ENCODE measurements at regions not wholly inside any gene's neighbourhood (a gene's known extent, or its start where the extent isn't known, plus 50 kb on each side); places are given as distances from the start of the nearest gene placed in this dataset.
A peak's percentile ranks its signal among the peaks of the same experiment; 100 is the strongest.

DNA sequence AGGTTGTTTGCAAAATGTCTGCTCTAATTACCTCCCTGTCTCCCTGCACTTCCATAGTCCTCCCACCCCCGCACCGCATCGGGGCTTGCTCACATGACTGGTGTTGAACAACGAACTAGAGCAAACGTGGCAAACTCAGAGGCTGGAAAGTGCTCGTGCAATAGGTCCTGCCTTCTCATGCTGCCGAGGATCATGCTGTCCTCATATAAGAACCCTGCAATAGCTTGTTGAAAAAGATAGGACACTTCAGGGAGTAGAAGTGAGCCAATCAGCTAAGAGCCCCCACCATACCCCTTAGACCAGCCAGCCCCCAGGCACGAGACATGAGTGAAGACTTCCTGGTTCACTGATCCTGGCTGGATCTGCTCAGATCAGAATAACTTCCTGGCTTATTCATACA is 219.2 kb downstream of the C6orf118 start:
- Mint-ChIP-seq H3K4me3 (no peak overlapping the region), H3K4me1 (no peaks in the 10 kb centered on the region), H3K27me3 (no peaks in the 10 kb centered on the region), H3K27ac (no peak overlapping the region), H3K9me3 (peaks cover 10% of the 10 kb centered on the region), H3K36me3 (ENCODE audit: low read depth) (no peaks in the 10 kb centered on the region)
- DNase-seq = no peak
- intact Hi-C loops (cut with micrococcal nuclease) = no loop called here

DNA sequence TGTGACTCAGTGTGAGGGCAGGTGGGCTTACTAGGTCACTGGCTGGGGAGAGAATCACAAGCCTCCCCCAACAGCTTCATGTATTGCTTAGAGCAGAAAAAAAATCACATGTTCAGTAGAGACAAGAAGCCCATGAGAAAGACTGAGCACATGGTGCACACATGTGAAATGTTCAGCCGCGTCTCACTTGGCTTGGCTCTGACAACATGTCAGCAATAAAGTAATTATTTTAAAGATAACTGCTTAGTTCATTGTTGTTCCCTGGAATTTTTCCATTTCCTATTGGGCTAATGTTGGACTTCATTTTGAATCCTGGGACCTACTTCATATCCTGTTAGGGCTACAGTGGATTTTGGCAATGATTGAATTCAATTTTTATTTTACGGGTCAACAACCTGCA is 222.6 kb downstream of the C6orf118 start:
- H3K4me3 Mint-ChIP-seq = no peak overlapping the region
- peaks cover 10% of the 10 kb centered on the region for H3K9me3 Mint-ChIP-seq
- intact Hi-C loops (cut with micrococcal nuclease) = no loop called here
- no peak overlapping the region for H3K27ac Mint-ChIP-seq
- DNase-seq = no peak
- no peaks in the 10 kb centered on the region for H3K27me3 Mint-ChIP-seq
- no peaks in the 10 kb centered on the region for H3K36me3 Mint-ChIP-seq (ENCODE audit: low read depth)
- H3K4me1 Mint-ChIP-seq = no peaks in the 10 kb centered on the region

DNA sequence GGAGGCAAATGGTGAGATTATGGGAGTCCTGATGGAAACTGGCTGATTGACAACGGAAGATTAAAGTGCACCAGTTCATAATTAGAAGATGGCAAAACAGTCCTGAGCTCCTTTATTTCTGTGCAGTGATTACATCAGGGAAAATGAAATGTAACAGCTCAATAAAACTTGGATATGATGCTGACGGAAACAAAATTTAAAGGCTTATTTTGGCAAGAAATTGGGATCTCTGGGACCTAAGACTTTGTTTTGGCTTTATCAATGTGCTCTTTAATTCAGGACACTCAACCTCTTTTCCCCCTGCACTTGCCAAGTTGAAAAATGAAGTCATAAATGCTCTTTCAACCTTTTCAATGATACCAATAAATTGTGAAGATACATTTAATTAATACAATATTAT is 226.8 kb downstream of the C6orf118 start:
- Mint-ChIP-seq H3K4me1 (no peaks in the 10 kb centered on the region), H3K36me3 (ENCODE audit: low read depth) (no peaks in the 10 kb centered on the region), H3K27ac (no peak overlapping the region), H3K27me3 (no peaks in the 10 kb centered on the region), H3K4me3 (no peak overlapping the region), H3K9me3 (peaks cover 7% of the 10 kb centered on the region)
- intact Hi-C loops (cut with micrococcal nuclease) = no loop called here
- DNase-seq = no peak

DNA sequence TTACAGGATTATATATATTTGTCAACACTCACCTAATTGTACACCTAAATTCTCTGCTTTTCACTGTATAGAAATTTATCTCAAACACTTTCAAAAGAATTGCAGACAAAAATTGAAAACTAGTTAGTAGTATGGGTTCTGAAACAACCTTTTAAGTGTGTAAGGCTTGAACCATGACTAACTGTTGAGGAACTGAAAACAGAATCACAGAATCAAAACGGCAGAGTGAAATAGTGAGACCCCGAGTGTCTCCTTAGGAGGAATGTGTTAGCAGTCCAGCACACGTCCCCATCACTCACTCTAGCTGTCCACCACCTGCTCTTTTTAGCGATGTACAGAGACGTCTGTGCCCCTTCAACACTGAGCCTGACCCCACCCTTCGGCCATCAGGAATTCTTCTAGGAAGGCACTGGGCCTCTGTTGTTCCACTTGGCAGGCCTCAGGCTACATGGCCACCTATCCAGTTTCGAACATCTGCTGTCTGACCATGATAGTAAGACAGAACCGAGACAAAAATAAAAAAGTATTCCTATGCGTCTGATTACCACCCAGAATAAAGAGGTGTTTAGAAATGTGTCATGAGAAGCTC is 227.4 kb downstream of the C6orf118 start:
- Mint-ChIP-seq H3K4me1 (no peaks in the 10 kb centered on the region), H3K27me3 (no peaks in the 10 kb centered on the region), H3K27ac (no peak overlapping the region), H3K36me3 (ENCODE audit: low read depth) (no peaks in the 10 kb centered on the region), H3K4me3 (no peak overlapping the region), H3K9me3 (peaks cover 4% of the 10 kb centered on the region)
- no peak for DNase-seq
- intact Hi-C loops (cut with micrococcal nuclease) = no loop called here

DNA sequence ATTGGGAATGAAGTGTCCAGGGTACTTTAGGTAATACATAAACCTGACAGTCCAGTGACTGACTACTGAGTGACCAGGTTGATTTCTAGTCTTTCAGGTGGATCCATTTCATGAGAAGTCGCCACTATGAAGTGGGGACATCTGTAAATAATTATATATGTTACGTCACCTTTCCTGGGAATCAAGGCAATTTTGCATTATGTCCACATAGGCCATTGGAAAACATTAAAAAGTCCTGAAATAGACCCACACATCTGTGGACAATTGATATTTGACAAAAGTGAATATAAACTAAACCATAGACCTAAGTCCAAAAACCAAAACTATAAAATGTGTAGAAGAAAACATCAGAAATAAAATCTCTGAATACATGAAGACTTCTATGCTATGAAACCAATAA is 231.5 kb downstream of the C6orf118 start:
- H3K27me3 Mint-ChIP-seq = no peaks in the 10 kb centered on the region
- H3K4me1 Mint-ChIP-seq = no peaks in the 10 kb centered on the region
- H3K9me3 Mint-ChIP-seq = no peaks in the 10 kb centered on the region
- H3K36me3 Mint-ChIP-seq (ENCODE audit: low read depth) = no peaks in the 10 kb centered on the region
- no peak for DNase-seq
- no peak overlapping the region for H3K27ac Mint-ChIP-seq
- no peak overlapping the region for H3K4me3 Mint-ChIP-seq
- intact Hi-C loops (cut with micrococcal nuclease) = no loop called here

DNA sequence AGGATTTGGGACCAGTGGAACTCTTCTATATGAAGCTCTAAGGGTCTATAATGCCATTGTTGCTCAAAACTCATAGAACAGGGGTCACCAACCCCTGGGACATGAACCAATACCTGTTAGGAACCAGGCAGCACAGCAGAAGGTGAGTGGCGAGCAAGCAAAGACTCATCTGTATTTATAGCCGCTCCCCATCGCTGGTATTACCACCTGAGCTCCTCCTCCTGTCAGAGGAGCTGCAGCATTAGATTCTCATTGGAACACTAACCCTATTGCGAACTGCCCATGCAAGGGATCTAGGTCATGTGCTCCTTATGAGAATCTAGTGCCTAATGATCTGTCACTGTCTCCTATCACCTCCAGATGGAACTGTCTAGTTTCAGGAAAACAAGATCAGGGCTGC is 237.5 kb downstream of the C6orf118 start:
- Mint-ChIP-seq H3K4me3 (no peak overlapping the region), H3K27ac (no peak overlapping the region), H3K27me3 (no peaks in the 10 kb centered on the region), H3K36me3 (ENCODE audit: low read depth) (no peaks in the 10 kb centered on the region), H3K4me1 (no peaks in the 10 kb centered on the region), H3K9me3 (peaks cover 3% of the 10 kb centered on the region)
- DNase-seq = no peak
- intact Hi-C loops (cut with micrococcal nuclease) = no loop called here

DNA sequence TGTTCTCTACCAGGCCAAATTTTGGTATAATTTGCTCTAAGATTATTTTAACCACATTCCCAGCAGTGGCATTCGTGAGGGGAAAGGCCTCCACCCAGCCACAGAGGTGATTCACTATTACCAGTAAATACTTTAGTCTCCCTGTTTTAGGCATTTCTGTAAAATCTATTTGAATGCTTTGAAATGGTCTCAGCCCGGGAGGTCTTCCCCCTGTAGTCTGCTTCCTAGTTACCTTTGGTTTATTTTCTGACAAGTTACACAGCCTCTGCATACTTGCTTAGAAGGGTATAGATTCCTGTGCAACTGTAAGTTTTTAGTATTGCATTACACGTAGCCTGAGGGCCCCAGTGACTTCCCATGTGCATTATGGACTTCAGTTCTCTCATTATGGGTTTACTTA is 248.7 kb downstream of the C6orf118 start:
- Mint-ChIP-seq H3K9me3 (peaks cover 17% of the 10 kb centered on the region), H3K4me1 (no peaks in the 10 kb centered on the region), H3K4me3 (no peak overlapping the region), H3K27me3 (no peaks in the 10 kb centered on the region), H3K27ac (no peak overlapping the region), H3K36me3 (ENCODE audit: low read depth) (no peaks in the 10 kb centered on the region)
- intact Hi-C loops (cut with micrococcal nuclease) = no loop called here
- no peak for DNase-seq

DNA sequence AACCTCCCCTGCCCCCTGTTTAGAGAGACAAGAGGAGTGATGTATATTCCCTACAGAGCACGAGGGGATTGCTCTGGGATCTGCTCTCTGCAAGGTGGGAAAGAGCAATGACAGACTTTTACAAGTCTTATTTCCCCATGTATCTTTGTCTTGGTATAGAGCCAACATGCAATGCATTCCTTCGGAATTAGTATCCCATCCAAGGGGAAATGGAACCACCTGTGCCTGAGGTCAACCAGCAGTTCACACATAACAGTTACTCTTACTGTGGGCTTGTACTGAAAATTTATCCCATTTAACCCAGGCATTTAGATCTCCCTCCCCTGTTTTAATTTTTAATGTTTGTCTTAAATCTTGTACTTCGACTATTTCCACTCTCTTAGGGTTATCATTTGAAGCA is 250.4 kb downstream of the C6orf118 start:
- no peak overlapping the region for H3K27ac Mint-ChIP-seq
- no peaks in the 10 kb centered on the region for H3K27me3 Mint-ChIP-seq
- no peaks in the 10 kb centered on the region for H3K36me3 Mint-ChIP-seq (ENCODE audit: low read depth)
- intact Hi-C loops (cut with micrococcal nuclease) = no loop called here
- DNase-seq = no peak
- no peak overlapping the region for H3K4me3 Mint-ChIP-seq
- no peaks in the 10 kb centered on the region for H3K4me1 Mint-ChIP-seq
- peaks cover 11% of the 10 kb centered on the region for H3K9me3 Mint-ChIP-seq

DNA sequence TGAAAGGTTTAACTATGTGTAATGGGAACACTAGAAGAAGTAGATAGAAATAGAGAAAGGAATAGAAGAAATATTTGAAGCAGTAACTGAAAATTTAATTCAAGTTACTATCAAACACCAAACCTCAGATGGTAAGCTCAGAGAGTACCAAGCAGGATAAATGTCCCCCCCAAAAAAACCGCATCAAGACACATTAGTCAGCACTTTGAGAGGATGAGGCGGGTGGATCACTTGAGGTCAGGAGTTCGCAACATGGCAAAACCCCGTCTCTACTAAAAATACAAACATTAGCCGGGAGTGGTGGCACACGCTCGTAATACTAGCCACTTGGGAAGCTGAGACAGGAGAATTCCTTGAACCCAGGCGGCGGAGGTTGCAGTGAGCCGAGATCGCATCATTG is 253.1 kb downstream of the C6orf118 start:
- H3K9me3 Mint-ChIP-seq = peaks cover 6% of the 10 kb centered on the region
- H3K27me3 Mint-ChIP-seq = no peaks in the 10 kb centered on the region
- intact Hi-C loops (cut with micrococcal nuclease) = no loop called here
- no peaks in the 10 kb centered on the region for H3K36me3 Mint-ChIP-seq (ENCODE audit: low read depth)
- H3K4me1 Mint-ChIP-seq = no peaks in the 10 kb centered on the region
- DNase-seq = no peak
- H3K27ac Mint-ChIP-seq = no peak overlapping the region
- no peak overlapping the region for H3K4me3 Mint-ChIP-seq

DNA sequence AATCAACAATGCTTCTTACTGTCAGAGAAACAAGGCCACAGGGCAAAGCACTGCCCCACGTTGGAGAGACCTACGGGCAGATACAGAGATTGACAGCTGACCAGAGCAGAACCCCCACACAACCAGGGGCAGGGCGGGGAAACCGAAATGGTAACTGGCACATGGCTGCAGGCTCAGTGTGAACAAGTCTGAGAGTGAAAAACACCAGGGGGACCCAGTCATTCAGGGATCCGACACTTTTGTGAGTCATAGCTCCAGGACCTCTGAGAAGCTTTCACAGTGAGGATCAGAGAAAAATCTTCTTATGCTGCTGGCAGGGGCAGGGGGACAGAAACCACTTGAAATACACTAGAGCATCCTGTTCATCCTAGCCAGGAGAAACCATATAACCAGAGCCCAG is 254.2 kb downstream of the C6orf118 start:
- no peak for DNase-seq
- Mint-ChIP-seq H3K36me3 (ENCODE audit: low read depth) (no peaks in the 10 kb centered on the region), H3K4me3 (no peak overlapping the region), H3K9me3 (peaks cover 6% of the 10 kb centered on the region), H3K4me1 (no peaks in the 10 kb centered on the region), H3K27me3 (no peaks in the 10 kb centered on the region), H3K27ac (no peak overlapping the region)
- intact Hi-C loops (cut with micrococcal nuclease) = no loop called here

DNA sequence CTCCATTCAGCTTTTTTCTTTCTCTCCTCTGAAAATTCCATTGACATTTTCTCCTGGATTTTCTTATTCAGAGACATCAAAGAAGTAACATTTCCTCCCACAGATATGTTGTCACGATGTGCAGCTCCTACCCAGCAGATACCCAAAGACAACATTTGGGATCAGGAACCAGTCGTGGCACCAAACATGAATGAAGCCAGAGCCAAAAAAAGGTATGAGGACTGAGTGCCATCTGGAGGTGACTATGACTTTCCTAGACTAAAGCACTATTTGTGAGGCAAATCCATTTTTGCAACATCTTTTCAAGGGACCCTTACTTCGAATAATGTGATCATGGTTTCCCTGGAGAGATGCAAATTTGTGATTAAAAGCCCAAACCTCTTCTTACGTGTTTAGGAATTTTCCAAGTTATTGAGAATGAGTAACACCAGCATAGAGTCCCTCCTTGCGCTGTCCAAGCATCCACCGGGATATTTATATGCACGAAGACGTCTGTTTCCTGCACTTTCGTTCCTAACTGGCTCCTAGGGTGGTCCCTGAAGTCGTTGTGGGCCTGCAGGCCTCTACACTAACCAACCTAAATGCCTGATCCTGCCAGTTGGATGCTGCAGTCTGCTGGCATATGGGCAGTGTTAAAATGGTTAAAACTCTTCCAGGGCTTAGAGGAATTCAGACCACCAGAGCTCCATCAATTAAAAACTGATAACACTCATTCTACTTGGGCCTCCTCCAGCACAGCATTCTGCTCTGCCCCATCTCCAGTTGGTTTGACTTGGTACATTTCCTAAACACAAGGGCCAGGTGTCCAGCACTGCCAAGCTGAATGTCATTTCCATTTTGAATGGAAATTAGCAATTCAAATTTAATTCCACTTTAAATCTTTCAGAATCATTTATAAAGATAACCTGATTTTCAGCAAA is 256.6 kb downstream of the C6orf118 start:
- intact Hi-C loops (cut with micrococcal nuclease) = no loop called here
- Mint-ChIP-seq H3K4me1 (no peaks in the 10 kb centered on the region), H3K4me3 (no peak overlapping the region), H3K9me3 (peaks cover 6% of the 10 kb centered on the region), H3K27ac (no peak overlapping the region), H3K36me3 (ENCODE audit: low read depth) (no peaks in the 10 kb centered on the region), H3K27me3 (no peaks in the 10 kb centered on the region)
- DNase-seq = no peak

DNA sequence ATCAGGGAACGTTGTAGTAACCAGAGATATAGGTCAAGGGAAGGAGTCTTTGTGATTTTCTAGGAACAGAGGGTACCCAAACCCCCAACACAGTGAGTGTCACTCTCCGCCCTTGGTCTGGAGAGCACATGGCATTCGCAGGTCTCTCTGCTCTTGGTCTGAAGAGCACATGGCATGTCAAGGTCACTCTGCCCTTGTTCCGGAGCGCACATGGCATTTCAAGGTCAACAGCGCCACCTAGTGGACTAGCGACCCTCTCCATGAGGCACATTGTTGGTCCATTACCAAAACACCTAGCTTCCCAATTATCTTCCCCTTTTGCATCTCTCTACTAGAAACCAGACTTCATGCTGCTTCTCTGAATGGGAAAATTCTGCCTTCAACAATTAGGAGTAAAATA is 260.0 kb downstream of the C6orf118 start:
- H3K9me3 Mint-ChIP-seq = peaks cover 11% of the 10 kb centered on the region
- H3K36me3 Mint-ChIP-seq (ENCODE audit: low read depth) = no peaks in the 10 kb centered on the region
- intact Hi-C loops (cut with micrococcal nuclease) = no loop called here
- no peak overlapping the region for H3K27ac Mint-ChIP-seq
- no peak overlapping the region for H3K4me3 Mint-ChIP-seq
- no peaks in the 10 kb centered on the region for H3K4me1 Mint-ChIP-seq
- H3K27me3 Mint-ChIP-seq = no peaks in the 10 kb centered on the region
- DNase-seq = peak; percentile 67

DNA sequence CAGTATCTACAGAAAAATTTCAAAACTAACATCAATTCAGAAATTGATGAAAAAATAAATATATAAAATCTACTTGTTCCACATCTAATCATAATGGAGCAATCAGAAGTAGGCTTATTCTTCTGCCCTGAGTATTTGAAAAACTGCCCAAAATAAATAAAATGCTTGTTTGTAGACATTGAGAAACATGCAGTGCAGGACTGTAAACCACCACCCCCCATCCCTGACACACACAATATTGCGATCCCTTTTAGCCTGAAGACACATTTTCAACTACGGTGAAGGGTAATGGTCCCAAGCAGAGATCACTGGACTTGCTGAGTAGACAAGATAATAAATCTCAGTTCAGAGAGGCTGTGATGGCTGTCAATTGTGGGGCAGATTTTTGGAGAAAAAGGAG is 261.5 kb downstream of the C6orf118 start:
- no peak for DNase-seq
- Mint-ChIP-seq H3K36me3 (ENCODE audit: low read depth) (no peaks in the 10 kb centered on the region), H3K27me3 (no peaks in the 10 kb centered on the region), H3K4me3 (no peak overlapping the region), H3K27ac (no peak overlapping the region), H3K9me3 (peaks cover 14% of the 10 kb centered on the region), H3K4me1 (no peaks in the 10 kb centered on the region)
- intact Hi-C loops (cut with micrococcal nuclease) = no loop called here

DNA sequence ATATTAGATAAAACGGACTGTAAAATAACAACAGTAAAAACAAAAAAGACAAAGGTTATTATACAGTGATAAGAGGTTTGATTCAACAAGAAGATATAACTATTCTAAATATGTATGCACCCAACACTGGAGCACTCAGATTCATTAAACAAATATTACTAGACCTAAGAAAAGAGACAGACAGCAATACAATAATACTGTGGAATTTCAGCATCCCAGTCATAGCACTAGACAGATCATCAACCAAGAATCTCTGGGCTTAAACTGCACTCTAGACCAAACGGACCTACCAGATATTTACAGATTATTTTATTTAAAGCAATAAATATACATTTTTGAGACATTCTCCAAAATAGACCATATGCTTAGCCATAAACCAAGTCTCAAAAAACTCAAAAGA is 263.8 kb downstream of the C6orf118 start:
- peaks cover 14% of the 10 kb centered on the region for H3K9me3 Mint-ChIP-seq
- no peaks in the 10 kb centered on the region for H3K27me3 Mint-ChIP-seq
- H3K36me3 Mint-ChIP-seq (ENCODE audit: low read depth) = no peaks in the 10 kb centered on the region
- intact Hi-C loops (cut with micrococcal nuclease) = no loop called here
- no peak for DNase-seq
- H3K4me1 Mint-ChIP-seq = no peaks in the 10 kb centered on the region
- H3K4me3 Mint-ChIP-seq = no peak overlapping the region
- no peak overlapping the region for H3K27ac Mint-ChIP-seq

DNA sequence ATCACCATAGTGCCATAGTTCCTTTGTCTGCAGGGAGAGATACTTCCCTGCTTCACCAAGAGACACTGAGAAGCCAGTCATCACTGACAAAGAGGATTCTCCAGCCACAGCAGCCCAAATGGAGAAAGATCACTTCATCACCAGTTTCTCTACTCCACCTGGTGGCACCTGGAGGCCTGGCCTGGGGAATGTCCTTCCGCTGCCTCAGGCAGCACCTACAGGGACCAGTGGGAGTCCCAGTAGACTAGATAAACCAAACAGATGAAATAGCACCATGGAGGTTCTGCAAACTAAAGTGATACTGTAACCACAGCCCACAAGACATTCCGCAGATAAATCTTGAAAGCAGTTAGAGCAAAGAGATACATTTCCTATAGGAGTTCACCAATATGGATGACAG is 266.5 kb downstream of the C6orf118 start:
- Mint-ChIP-seq H3K27me3 (no peaks in the 10 kb centered on the region), H3K36me3 (ENCODE audit: low read depth) (no peaks in the 10 kb centered on the region), H3K27ac (no peak overlapping the region), H3K4me1 (no peaks in the 10 kb centered on the region), H3K4me3 (no peak overlapping the region), H3K9me3 (peaks cover 14% of the 10 kb centered on the region)
- no peak for DNase-seq
- intact Hi-C loops (cut with micrococcal nuclease) = no loop called here
